Breast epithelium (tissue), 3 donors: ENCODE measurements at regions not wholly inside any gene's neighbourhood (a gene's known extent, or its start where the extent isn't known, plus 50 kb on each side); places are given as distances from the start of the nearest gene placed in this dataset.

ENCODE experiments used
- CTCF ChIP-seq, 3 donors: fragments of 450-650 bp; IDR thresholded peaks; one replicate each; pipeline ENCODE4 v1.5.1; 2016 to 2017; ENCODE audit warnings: antibody characterized with exemption in 3 of 3, mild to moderate bottlenecking in 3 of 3, moderate library complexity in 3 of 3
- POLR2A ChIP-seq: fragments of 450-650 bp; IDR thresholded peaks from one replicate; pipeline ENCODE4 v1.6.1; 2016; ENCODE audit warnings: antibody characterized with exemption, mild to moderate bottlenecking, moderate library complexity
- POLR2AphosphoS5 ChIP-seq, 3 donors: sonication (generic); formaldehyde crosslinking; IDR thresholded peaks; one replicate each; pipeline ENCODE4 v1.6.1; 2017; ENCODE audit warnings: antibody characterized with exemption in 3 of 3

GRCh38 chr5:71794061-71794695 lies 75.1 kb downstream of the CARTPT start:
- TF ChIP-seq CTCF (IDR thresholded peaks at IDR 0.05), result no peak
- no peak for TF ChIP-seq POLR2A
- TF ChIP-seq POLR2AphosphoS5 (IDR thresholded peaks at IDR 0.05), result no peak
